ENCODE measurements at regions not wholly inside any gene's neighbourhood (a gene's known extent, or its start where the extent isn't known, plus 50 kb on each side); places are given as distances from the start of the nearest gene placed in this dataset.

DNA sequence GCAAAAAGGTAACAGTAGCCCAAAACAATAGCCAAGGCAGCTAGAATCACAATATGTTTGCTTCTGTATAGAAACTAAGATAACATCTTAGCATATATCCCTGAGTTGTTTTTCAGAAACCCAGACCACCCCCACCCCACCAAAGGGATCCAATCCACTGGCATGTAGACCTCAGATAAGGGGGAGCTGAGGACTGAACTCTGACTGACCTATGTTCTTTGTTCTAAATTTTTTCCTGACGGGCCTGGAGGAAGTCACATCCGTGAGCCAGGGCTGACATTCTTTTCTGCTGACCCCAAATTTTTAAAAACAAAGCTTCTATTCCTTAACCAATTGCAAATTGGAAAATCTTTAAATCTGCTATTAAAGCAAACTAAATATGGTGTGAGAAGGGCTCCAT lies 493.9 kb upstream of the IGFBP3 start (continued):
- TF ChIP-seq, protein P1, sequence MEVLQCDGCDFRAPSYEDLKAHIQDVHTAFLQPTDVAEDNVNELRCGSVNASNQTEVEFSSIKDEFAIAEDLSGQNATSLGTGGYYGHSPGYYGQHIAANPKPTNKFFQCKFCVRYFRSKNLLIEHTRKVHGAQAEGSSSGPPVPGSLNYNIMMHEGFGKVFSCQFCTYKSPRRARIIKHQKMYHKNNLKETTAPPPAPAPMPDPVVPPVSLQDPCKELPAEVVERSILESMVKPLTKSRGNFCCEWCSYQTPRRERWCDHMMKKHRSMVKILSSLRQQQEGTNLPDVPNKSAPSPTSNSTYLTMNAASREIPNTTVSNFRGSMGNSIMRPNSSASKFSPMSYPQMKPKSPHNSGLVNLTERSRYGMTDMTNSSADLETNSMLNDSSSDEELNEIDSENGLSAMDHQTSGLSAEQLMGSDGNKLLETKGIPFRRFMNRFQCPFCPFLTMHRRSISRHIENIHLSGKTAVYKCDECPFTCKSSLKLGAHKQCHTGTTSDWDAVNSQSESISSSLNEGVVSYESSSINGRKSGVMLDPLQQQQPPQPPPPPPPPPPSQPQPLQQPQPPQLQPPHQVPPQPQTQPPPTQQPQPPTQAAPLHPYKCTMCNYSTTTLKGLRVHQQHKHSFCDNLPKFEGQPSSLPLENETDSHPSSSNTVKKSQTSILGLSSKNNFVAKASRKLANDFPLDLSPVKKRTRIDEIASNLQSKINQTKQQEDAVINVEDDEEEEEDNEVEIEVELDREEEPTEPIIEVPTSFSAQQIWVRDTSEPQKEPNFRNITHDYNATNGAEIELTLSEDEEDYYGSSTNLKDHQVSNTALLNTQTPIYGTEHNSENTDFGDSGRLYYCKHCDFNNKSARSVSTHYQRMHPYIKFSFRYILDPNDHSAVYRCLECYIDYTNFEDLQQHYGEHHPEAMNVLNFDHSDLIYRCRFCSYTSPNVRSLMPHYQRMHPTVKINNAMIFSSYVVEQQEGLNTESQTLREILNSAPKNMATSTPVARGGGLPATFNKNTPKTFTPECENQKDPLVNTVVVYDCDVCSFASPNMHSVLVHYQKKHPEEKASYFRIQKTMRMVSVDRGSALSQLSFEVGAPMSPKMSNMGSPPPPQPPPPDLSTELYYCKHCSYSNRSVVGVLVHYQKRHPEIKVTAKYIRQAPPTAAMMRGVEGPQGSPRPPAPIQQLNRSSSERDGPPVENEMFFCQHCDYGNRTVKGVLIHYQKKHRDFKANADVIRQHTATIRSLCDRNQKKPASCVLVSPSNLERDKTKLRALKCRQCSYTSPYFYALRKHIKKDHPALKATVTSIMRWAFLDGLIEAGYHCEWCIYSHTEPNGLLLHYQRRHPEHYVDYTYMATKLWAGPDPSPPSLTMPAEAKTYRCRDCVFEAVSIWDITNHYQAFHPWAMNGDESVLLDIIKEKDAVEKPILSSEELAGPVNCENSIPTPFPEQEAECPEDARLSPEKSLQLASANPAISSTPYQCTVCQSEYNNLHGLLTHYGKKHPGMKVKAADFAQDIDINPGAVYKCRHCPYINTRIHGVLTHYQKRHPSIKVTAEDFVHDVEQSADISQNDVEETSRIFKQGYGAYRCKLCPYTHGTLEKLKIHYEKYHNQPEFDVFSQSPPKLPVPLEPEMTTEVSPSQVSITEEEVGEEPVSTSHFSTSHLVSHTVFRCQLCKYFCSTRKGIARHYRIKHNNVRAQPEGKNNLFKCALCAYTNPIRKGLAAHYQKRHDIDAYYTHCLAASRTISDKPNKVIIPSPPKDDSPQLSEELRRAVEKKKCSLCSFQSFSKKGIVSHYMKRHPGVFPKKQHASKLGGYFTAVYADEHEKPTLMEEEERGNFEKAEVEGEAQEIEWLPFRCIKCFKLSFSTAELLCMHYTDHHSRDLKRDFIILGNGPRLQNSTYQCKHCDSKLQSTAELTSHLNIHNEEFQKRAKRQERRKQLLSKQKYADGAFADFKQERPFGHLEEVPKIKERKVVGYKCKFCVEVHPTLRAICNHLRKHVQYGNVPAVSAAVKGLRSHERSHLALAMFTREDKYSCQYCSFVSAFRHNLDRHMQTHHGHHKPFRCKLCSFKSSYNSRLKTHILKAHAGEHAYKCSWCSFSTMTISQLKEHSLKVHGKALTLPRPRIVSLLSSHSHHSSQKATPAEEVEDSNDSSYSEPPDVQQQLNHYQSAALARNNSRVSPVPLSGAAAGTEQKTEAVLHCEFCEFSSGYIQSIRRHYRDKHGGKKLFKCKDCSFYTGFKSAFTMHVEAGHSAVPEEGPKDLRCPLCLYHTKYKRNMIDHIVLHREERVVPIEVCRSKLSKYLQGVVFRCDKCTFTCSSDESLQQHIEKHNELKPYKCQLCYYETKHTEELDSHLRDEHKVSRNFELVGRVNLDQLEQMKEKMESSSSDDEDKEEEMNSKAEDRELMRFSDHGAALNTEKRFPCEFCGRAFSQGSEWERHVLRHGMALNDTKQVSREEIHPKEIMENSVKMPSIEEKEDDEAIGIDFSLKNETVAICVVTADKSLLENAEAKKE (CRISPR knock-in tag; IDR thresholded peaks at IDR 0.05), result no peak
- TF ChIP-seq EZH2phosphoT487 (IDR thresholded peaks at IDR 0.05; ENCODE audit: unreplicated experiment) (no peak), CREB1 (CRISPR knock-in tag; IDR thresholded peaks at IDR 0.05; ENCODE audit: low read depth) (no peak), ETS1 (IDR thresholded peaks at IDR 0.05) (no peak), STAT1 (IDR thresholded peaks at IDR 0.05; ENCODE audit: unreplicated experiment) (no peak)
- TF ChIP-seq, protein P2, sequence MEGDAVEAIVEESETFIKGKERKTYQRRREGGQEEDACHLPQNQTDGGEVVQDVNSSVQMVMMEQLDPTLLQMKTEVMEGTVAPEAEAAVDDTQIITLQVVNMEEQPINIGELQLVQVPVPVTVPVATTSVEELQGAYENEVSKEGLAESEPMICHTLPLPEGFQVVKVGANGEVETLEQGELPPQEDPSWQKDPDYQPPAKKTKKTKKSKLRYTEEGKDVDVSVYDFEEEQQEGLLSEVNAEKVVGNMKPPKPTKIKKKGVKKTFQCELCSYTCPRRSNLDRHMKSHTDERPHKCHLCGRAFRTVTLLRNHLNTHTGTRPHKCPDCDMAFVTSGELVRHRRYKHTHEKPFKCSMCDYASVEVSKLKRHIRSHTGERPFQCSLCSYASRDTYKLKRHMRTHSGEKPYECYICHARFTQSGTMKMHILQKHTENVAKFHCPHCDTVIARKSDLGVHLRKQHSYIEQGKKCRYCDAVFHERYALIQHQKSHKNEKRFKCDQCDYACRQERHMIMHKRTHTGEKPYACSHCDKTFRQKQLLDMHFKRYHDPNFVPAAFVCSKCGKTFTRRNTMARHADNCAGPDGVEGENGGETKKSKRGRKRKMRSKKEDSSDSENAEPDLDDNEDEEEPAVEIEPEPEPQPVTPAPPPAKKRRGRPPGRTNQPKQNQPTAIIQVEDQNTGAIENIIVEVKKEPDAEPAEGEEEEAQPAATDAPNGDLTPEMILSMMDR (conservative IDR thresholded peaks at IDR 0.05; ENCODE audit: low read depth in 2 of 2), result no peak

- Mint-ChIP-seq H3K9me3 (no peaks in the 10 kb centered on the region), H3K27ac (no peak overlapping the region), H3K4me1 (peaks cover 2% of the 10 kb centered on the region; the same call in 1 of the 3 replicates), H3K4me3 (no peak overlapping the region), H3K36me3 (ENCODE audit: low read depth) (no peaks in the 10 kb centered on the region), H3K27me3 (ENCODE audit: insufficient read depth, low read depth, poor library complexity) (peaks cover 2% of the 10 kb centered on the region)
- Histone ChIP-seq H4K20me1 (replicated peaks; ENCODE audit: insufficient read depth) (no peaks in the 10 kb centered on the region), H3K27me3 (ENCODE audit: insufficient read depth) (no peaks in the 10 kb centered on the region), H3K36me3 (ENCODE audit: insufficient read depth) (no peaks in the 10 kb centered on the region), H3K9me2 (ENCODE audit: insufficient read depth) (no peaks in the 10 kb centered on the region), H3K4me1 (ENCODE audit: insufficient read depth) (no peaks in the 10 kb centered on the region), H2AFZ (no peak overlapping the region), H3K4me3 (no peak overlapping the region), H3K79me2 (replicated peaks; ENCODE audit: insufficient read depth) (no peaks in the 10 kb centered on the region), H3F3A (replicated peaks; ENCODE audit: low read depth) (no peaks in the 10 kb centered on the region), H3K27ac (ENCODE audit: low read depth) (no peak overlapping the region), H3K4me2 (no peak overlapping the region)
- no peak for ATAC-seq
- no peak for TF ChIP-seq JUNB (IDR thresholded peaks at IDR 0.05; ENCODE audit: unreplicated experiment)
- no peak for TF ChIP-seq NANOG (IDR thresholded peaks at IDR 0.05; ENCODE audit: borderline replicate concordance)
- TF ChIP-seq, protein P3, sequence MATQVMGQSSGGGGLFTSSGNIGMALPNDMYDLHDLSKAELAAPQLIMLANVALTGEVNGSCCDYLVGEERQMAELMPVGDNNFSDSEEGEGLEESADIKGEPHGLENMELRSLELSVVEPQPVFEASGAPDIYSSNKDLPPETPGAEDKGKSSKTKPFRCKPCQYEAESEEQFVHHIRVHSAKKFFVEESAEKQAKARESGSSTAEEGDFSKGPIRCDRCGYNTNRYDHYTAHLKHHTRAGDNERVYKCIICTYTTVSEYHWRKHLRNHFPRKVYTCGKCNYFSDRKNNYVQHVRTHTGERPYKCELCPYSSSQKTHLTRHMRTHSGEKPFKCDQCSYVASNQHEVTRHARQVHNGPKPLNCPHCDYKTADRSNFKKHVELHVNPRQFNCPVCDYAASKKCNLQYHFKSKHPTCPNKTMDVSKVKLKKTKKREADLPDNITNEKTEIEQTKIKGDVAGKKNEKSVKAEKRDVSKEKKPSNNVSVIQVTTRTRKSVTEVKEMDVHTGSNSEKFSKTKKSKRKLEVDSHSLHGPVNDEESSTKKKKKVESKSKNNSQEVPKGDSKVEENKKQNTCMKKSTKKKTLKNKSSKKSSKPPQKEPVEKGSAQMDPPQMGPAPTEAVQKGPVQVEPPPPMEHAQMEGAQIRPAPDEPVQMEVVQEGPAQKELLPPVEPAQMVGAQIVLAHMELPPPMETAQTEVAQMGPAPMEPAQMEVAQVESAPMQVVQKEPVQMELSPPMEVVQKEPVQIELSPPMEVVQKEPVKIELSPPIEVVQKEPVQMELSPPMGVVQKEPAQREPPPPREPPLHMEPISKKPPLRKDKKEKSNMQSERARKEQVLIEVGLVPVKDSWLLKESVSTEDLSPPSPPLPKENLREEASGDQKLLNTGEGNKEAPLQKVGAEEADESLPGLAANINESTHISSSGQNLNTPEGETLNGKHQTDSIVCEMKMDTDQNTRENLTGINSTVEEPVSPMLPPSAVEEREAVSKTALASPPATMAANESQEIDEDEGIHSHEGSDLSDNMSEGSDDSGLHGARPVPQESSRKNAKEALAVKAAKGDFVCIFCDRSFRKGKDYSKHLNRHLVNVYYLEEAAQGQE (IDR thresholded peaks at IDR 0.05; ENCODE audit: unreplicated experiment), result no peak
- no peak for TF ChIP-seq EZH2phosphoT487 (IDR thresholded peaks at IDR 0.05; ENCODE audit: unreplicated experiment)
- no peak for TF ChIP-seq STAT1 (IDR thresholded peaks at IDR 0.05; ENCODE audit: unreplicated experiment)
- TF ChIP-seq, protein P2 (conservative IDR thresholded peaks at IDR 0.05; ENCODE audit: low read depth in 2 of 2), result no peak
- no peak for TF ChIP-seq CREB1 (CRISPR knock-in tag; IDR thresholded peaks at IDR 0.05; ENCODE audit: low read depth)
- DNase-seq (ENCODE audit: low spot score), result no peak
Measured at GRCh38 chr7:46411236-46411635, 490.2 kb upstream of the IGFBP3 start.
